Skeletal muscle tissue (tissue), 3 donors: ENCODE measurements at regions not wholly inside any gene's neighbourhood (a gene's known extent, or its start where the extent isn't known, plus 50 kb on each side); places are given as distances from the start of the nearest gene placed in this dataset.

ENCODE experiments used
- H3K27ac ChIP-seq: one replicate; pipeline ENCODE4 v1.7.0; 2013; ENCODE audit warnings: mild to moderate bottlenecking, low read depth, low read length, inconsistent platforms
- H3K27me3 ChIP-seq, 3 donors: one replicate each; pipeline ENCODE4 v1.7.0; 2013; ENCODE audit warnings: low read length in 3 of 3; ENCODE audit not compliant: control insufficient read depth in 3 of 3, insufficient read depth in 3 of 3
- H3K36me3 ChIP-seq, 3 donors: one replicate each; pipeline ENCODE4 v1.7.0; 2013; ENCODE audit warnings: low read length in 3 of 3; ENCODE audit not compliant: control insufficient read depth in 3 of 3, insufficient read depth in 3 of 3
- H3K4me1 ChIP-seq, 3 donors: one replicate each; pipeline ENCODE4 v1.7.0; 2013; ENCODE audit warnings: low read length in 3 of 3, mild to moderate bottlenecking in 3 of 3; ENCODE audit not compliant: control insufficient read depth in 3 of 3, insufficient read depth in 3 of 3
- H3K4me3 ChIP-seq, 3 donors: one replicate each; pipeline ENCODE4 v1.7.0; 2013; ENCODE audit warnings: low read length in 3 of 3
- H3K9ac ChIP-seq, 3 donors: one replicate each; pipeline ENCODE4 v1.7.0; 2013; ENCODE audit warnings: low read length in 3 of 3, mild to moderate bottlenecking in 3 of 3, moderate library complexity in 2 of 3, low read depth in 1 of 3
- H3K9me3 ChIP-seq, 3 donors: one replicate each; pipeline ENCODE4 v1.7.0; 2013; ENCODE audit warnings: low read length in 3 of 3; ENCODE audit not compliant: control insufficient read depth in 3 of 3
- donor health status: Osteomylitis.

GRCh38 chr14:81737938-81738337, 204.3 kb upstream of the SEL1L start:
- Histone ChIP-seq H3K4me3 (no peak overlapping the region), H3K9ac (no peak overlapping the region), H3K4me1 (no peaks in the 10 kb centered on the region), H3K27ac (no peak overlapping the region), H3K36me3 (no peaks in the 10 kb centered on the region), H3K9me3 (no peaks in the 10 kb centered on the region), H3K27me3 (no peaks in the 10 kb centered on the region)

GRCh38 chr14:81738946-81739659, 205.4 kb upstream of the SEL1L start:
- no peaks in the 10 kb centered on the region for H3K27me3 ChIP-seq
- H3K36me3 ChIP-seq: no peaks in the 10 kb centered on the region
- no peak overlapping the region for H3K27ac ChIP-seq
- no peak overlapping the region for H3K4me3 ChIP-seq
- H3K9me3 ChIP-seq: no peaks in the 10 kb centered on the region
- no peaks in the 10 kb centered on the region for H3K4me1 ChIP-seq
- H3K9ac ChIP-seq: no peak overlapping the region

- H3K9ac ChIP-seq: no peak overlapping the region
- H3K36me3 ChIP-seq: no peaks in the 10 kb centered on the region
- no peak overlapping the region for H3K4me3 ChIP-seq
- H3K27ac ChIP-seq: no peak overlapping the region
- no peaks in the 10 kb centered on the region for H3K27me3 ChIP-seq
- H3K9me3 ChIP-seq: no peaks in the 10 kb centered on the region
- no peaks in the 10 kb centered on the region for H3K4me1 ChIP-seq
Observed at GRCh38 chr14:81743605-81744004, 210.0 kb upstream of the SEL1L start.

GRCh38 chr14:81751198-81751597, 217.5 kb upstream of the SEL1L start:
- no peaks in the 10 kb centered on the region for H3K27me3 ChIP-seq
- no peak overlapping the region for H3K27ac ChIP-seq
- no peak overlapping the region for H3K9ac ChIP-seq
- no peaks in the 10 kb centered on the region for H3K4me1 ChIP-seq
- H3K4me3 ChIP-seq: no peak overlapping the region
- no peaks in the 10 kb centered on the region for H3K9me3 ChIP-seq
- H3K36me3 ChIP-seq: no peaks in the 10 kb centered on the region

GRCh38 chr14:81759541-81759940, 225.9 kb upstream of the SEL1L start:
- Histone ChIP-seq H3K27me3 (no peaks in the 10 kb centered on the region), H3K4me3 (no peak overlapping the region), H3K9me3 (no peaks in the 10 kb centered on the region), H3K27ac (no peak overlapping the region), H3K36me3 (no peaks in the 10 kb centered on the region), H3K9ac (no peak overlapping the region), H3K4me1 (no peaks in the 10 kb centered on the region)

- H3K4me1 ChIP-seq: no peaks in the 10 kb centered on the region
- no peaks in the 10 kb centered on the region for H3K9me3 ChIP-seq
- H3K4me3 ChIP-seq: no peak overlapping the region
- H3K36me3 ChIP-seq: no peaks in the 10 kb centered on the region
- H3K9ac ChIP-seq: no peak overlapping the region
- H3K27me3 ChIP-seq: no peaks in the 10 kb centered on the region
- no peak overlapping the region for H3K27ac ChIP-seq
Observed at GRCh38 chr14:81765651-81766275, 232.1 kb upstream of the SEL1L start.

GRCh38 chr14:81766321-81766915, 232.8 kb upstream of the SEL1L start:
- Histone ChIP-seq H3K4me3 (no peak overlapping the region), H3K4me1 (no peaks in the 10 kb centered on the region), H3K9ac (no peak overlapping the region), H3K27ac (no peak overlapping the region), H3K36me3 (no peaks in the 10 kb centered on the region), H3K27me3 (no peaks in the 10 kb centered on the region), H3K9me3 (no peaks in the 10 kb centered on the region)

- no peaks in the 10 kb centered on the region for H3K9me3 ChIP-seq
- H3K27me3 ChIP-seq: no peaks in the 10 kb centered on the region
- no peak overlapping the region for H3K9ac ChIP-seq
- no peak overlapping the region for H3K27ac ChIP-seq
- no peak overlapping the region for H3K4me3 ChIP-seq
- no peaks in the 10 kb centered on the region for H3K36me3 ChIP-seq
- H3K4me1 ChIP-seq: no peaks in the 10 kb centered on the region
Observed at GRCh38 chr14:81767266-81767995, 233.8 kb upstream of the SEL1L start.

GRCh38 chr14:81771651-81772275, 238.1 kb upstream of the SEL1L start:
- no peak overlapping the region for H3K9ac ChIP-seq
- H3K27ac ChIP-seq: no peak overlapping the region
- no peak overlapping the region for H3K4me3 ChIP-seq
- no peaks in the 10 kb centered on the region for H3K27me3 ChIP-seq
- H3K9me3 ChIP-seq: no peaks in the 10 kb centered on the region
- H3K4me1 ChIP-seq: peaks cover 0 to 2% (median 0%) of the 10 kb centered on the region in 3 donors
- no peaks in the 10 kb centered on the region for H3K36me3 ChIP-seq
